K562 (cell line): ENCODE measurements at regions not wholly inside any gene's neighbourhood (a gene's known extent, or its start where the extent isn't known, plus 50 kb on each side); places are given as distances from the start of the nearest gene placed in this dataset.

Source experiments
- ATF7 ChIP-seq: fragments of 450-650 bp; IDR thresholded peaks from 2 replicates; pipeline ENCODE4 v1.7.1; 2014; ENCODE audit warnings: mild to moderate bottlenecking, moderate library complexity
- CREB3 ChIP-seq: fragments of 450-650 bp; conservative IDR thresholded peaks from 2 replicates; pipeline ENCODE4 v1.6.1; 2016; ENCODE audit warnings: missing genetic modification characterization, low read depth, mild to moderate bottlenecking, missing compliant biosample characterization, moderate library complexity
- HNRNPL ChIP-seq: fragments of 200-400 bp; formaldehyde crosslinking; IDR thresholded peaks from 2 replicates; pipeline ENCODE4 v1.6.1; 2017; ENCODE audit warnings: low read depth, mild to moderate bottlenecking, low read length
- NFE2 ChIP-seq: IDR thresholded peaks from 2 replicates; pipeline ENCODE4 v1.6.1; 2014; ENCODE audit warnings: antibody characterized with exemption, low read depth
- NR2C2 ChIP-seq, 2 experiments: fragments of 200-800 bp in 1 of 2; sonication (Bioruptor generic) in 1 of 2; sonication (generic) in 1 of 2; formaldehyde crosslinking in 1 of 2; IDR thresholded peaks; 2 replicates each; pipeline versions ENCODE4 v1.6.1 to v1.8.0; 2016 to 2022; ENCODE audit warnings: mild to moderate bottlenecking in 1 of 2, missing compliant biosample characterization in 1 of 2, missing genetic modification characterization in 1 of 2, missing genetic modification reagents in 1 of 2
- SMARCB1 ChIP-seq: IDR thresholded peaks from 2 replicates; pipeline ENCODE4 v1.6.1; 2011; ENCODE audit warnings: improper control_type of control experiment, low read depth; ENCODE audit not compliant: insufficient read length
- ZNF274 ChIP-seq: IDR thresholded peaks from 2 replicates; pipeline ENCODE4 v1.6.1; 2011; ENCODE audit warnings: low read depth, mild to moderate bottlenecking, low read length, moderate library complexity, borderline replicate concordance

- no peak for TF ChIP-seq ATF7
- TF ChIP-seq HNRNPL: no peak
- no peak for TF ChIP-seq CREB3 (tag)
- TF ChIP-seq NFE2: no peak
- TF ChIP-seq SMARCB1: no peak
- no peak for TF ChIP-seq ZNF274
- TF ChIP-seq NR2C2 (CRISPR knock-in tag; IDR thresholded peaks at IDR 0.05): no peak
- TF ChIP-seq NR2C2 (tag; IDR thresholded peaks at IDR 0.05): no peak
Observed at GRCh38 chr1:212533148-212533517, 75.4 kb upstream of the ATF3 start.
